Head of caudate nucleus (tissue), 42 donors: ENCODE measurements at regions not wholly inside any gene's neighbourhood (a gene's known extent, or its start where the extent isn't known, plus 50 kb on each side); places are given as distances from the start of the nearest gene placed in this dataset.
"Not testable (repeated sequence)": the region's sequence is repeated elsewhere in the genome, so short reads cannot be mapped to it uniquely, and the experiment has no call there.

Experiments
- DNase-seq, 42 donors: peaks; one replicate each; pipeline versions ENCODE4 v3.0.0 to v3.0.0-alpha.2; 2020 to 2021; ENCODE audit warnings: mixed read lengths in 7 of 42
- intact Hi-C: fragments of 100-400 bp; cut with DNase I; formaldehyde crosslinking; loops from one replicate; pipeline ENCODE4 v1.15.0; 2022

- DNase-seq, result peak; percentile 67 to 95 (median 88)
- intact Hi-C loops, result loop anchor here (10.0 kb wide), 1 partner anchor 146 kb away; the partner anchor contains the start of gene TMEM132B
Measured at GRCh38 chr12:125330645-125331341, 265.6 kb downstream of the AACS start.

DNA sequence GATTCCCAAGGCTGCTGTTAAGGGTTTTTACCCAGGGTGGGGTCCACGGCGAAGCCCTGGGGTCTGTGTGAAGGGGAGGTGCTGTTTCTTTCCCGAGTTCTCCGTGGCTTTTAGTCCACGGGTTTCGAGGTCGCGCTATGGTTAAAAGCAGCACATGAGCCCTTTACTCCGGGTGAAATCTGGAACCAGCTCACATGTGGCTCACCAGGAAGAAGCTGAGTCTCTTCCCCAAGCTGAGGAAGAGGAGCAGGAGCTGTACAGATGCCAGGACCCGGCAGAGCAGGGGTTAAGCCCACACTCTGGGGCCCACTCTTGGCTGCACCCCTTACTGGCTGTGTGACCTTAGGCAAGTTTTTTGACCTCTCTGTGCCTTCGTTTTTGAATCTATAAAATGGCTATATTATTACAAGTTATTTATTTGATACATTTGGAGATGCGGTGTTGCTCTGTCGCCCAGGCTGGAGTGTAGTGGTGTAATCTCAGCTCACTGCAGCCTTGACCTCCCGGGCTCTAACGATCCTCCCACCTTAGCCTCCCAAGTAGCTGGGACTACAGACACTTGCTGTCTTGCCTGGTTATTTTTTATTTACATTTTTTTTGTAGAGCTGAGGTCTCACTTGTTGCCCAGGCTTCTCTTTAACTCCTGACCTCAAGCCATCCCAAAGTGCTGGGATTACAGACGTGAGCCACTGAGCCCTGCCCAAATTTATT lies 266.3 kb downstream of the AACS start:
- DNase-seq, result peak in 5 of 42 donors; percentile 15 to 50 (median 33)
- intact Hi-C loops, result loop anchor here (10.0 kb wide), 1 partner anchor 147 kb away; the partner anchor contains the start of gene TMEM132B

DNA sequence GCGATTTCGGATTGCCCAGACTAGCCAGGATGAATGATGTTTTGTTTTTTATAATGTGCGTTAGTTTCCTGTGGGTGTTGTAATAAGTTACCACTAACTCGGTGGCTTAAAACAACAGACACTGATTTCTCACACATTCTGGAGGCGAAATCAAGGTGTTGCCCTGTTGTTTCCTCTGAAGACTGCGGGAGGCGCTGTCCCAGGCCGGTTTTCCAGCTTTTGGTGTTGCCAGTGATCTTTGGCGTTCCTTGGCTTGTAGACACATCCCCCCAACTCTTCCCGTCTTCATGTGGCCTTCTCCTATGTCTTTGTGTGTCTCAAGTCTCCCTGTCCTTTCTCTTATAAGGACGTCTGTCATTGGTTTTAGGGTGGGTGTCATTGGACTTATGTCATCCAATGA lies 267.7 kb downstream of the AACS start:
- intact Hi-C loops, result loop anchor here (10.0 kb wide), 1 partner anchor 148 kb away; the partner anchor contains the start of gene TMEM132B
- DNase-seq, result no peak

DNA sequence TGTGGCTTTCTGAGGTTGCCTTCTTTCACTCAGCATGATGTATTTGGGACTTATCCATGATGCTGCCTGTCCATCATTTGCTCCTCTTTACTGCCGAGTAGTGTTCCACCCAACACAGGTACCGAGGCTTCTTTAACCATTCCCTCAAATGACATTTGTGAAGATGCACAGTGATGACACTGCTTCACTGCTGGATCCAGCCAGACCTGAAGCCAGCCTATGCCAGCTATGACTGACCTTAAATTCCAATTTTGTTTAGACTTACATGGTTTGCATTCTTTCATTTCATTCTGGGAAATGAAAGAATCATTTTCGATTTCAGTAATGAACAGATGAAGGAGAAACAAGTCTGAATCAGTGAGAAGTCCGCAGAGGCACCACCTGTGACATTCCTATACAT lies 271.0 kb downstream of the AACS start:
- intact Hi-C loops, result loop anchor here (10.0 kb wide), 1 partner anchor 151 kb away; the partner anchor contains the start of gene TMEM132B
- no peak for DNase-seq

DNA sequence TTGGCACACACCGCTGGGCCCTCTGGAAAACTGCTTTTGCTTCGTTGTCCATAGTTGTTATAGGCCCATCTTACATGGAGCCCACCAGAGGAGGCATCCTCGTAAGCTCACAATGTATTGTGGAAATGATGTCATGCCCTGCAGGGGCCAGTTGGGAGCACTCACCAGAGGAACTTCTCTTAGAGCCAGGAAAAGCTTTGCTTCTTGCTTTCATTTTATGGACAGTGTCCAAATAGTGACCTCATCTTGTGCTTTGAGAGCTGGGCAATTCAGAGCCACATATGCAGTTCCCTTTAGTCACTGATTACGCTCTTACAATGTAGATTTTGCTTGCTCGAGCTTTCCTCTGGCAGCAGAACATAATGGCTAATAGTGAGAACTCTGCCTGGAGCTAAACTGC lies 275.6 kb downstream of the AACS start:
- peak in 20 of 42 donors; percentile 11 to 67 (median 32) for DNase-seq
- intact Hi-C loops, result loop anchor here (10.0 kb wide), 1 partner anchor 174 kb away; no protein-coding TSS in a partner anchor

GRCh38 chr12:125341422-125341821 lies 276.2 kb downstream of the AACS start:
- DNase-seq, result no peak
- intact Hi-C loops, result loop anchor here (10.0 kb wide), 1 partner anchor 173 kb away; no protein-coding TSS in a partner anchor

DNA sequence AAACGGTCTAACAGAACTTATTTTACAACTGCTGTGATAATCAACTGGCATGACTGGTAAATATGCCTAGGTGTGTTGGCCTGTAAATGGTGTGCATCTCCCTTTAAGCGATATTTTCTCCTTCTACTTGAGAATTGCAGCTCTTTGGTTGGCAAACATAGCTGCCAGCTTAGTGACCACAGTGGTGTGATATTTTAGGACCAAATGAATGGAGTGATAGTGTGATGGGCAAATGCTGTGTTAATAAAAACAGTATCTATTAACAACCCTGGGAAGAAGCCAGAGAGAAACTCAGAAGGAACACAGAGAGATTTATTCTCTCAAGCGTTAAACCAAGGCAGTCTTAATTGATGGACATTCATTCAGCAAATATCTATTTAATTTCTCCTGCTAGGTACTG lies 278.4 kb downstream of the AACS start:
- DNase-seq, result no peak
- intact Hi-C loops, result loop anchor here (10.0 kb wide), 1 partner anchor 171 kb away; no protein-coding TSS in a partner anchor

- intact Hi-C loops, result loop anchor here (10.0 kb wide), 1 partner anchor 168 kb away; no protein-coding TSS in a partner anchor
- peak in 33 of 42 donors; percentile 19 to 79 (median 50) for DNase-seq
Measured at GRCh38 chr12:125346362-125346761, 281.1 kb downstream of the AACS start.

- intact Hi-C loops, result no loop called here
- no peak for DNase-seq
Measured at GRCh38 chr12:125351788-125352187, 286.6 kb downstream of the AACS start.

DNA sequence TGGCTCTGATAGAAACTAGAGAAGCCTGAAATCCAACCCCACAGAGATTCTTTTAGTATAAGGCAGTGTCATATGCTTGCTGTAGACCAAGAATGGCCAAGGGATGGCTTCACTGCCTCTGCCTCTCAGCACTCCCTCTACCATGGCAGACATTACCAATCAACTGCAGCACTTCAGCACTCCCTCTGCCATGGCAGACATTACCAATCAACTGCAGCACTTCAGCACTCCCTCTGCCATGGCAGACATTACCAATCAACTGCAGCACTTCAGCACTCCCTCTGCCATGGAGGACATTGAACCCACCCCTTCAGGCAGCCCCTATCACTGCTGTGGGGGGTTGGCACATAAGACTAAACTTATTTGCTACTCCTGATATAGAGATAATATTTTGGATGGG lies 287.8 kb downstream of the AACS start:
- DNase-seq, intact Hi-C loops: not testable (repeated sequence)

- intact Hi-C loops, result no loop called here
- DNase-seq, result no peak
Measured at GRCh38 chr12:125353871-125354270, 288.6 kb downstream of the AACS start.

- DNase-seq, result no peak
- intact Hi-C loops, result no loop called here
Measured at GRCh38 chr12:125355614-125356013, 290.4 kb downstream of the AACS start.

GRCh38 chr12:125356111-125356510 lies 290.9 kb downstream of the AACS start:
- intact Hi-C loops, result no loop called here
- no peak for DNase-seq

DNA sequence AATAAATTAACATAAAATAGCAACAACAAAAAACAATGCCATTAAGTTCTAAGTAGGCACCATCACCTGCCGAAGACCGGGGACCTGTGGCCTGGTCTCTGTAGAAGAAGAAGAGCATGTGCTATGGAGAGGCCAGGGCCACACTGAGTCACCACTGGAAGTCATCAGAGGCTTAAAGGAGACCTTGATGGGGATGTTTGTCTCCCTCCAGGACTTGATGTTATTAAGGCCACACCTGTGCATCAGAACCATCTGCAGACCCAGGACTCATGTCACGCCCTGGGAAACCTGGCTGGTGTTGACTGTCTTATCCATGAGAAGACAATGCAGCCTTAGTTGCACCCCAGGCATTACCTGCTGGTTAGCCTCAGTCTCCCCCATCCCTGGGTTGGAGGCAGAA lies 292.3 kb downstream of the AACS start:
- peak in 1 of 42 donors; percentile 31 for DNase-seq
- intact Hi-C loops, result no loop called here

GRCh38 chr12:125360540-125360939 lies 295.3 kb downstream of the AACS start:
- intact Hi-C loops, result no loop called here
- DNase-seq, result no peak

DNA sequence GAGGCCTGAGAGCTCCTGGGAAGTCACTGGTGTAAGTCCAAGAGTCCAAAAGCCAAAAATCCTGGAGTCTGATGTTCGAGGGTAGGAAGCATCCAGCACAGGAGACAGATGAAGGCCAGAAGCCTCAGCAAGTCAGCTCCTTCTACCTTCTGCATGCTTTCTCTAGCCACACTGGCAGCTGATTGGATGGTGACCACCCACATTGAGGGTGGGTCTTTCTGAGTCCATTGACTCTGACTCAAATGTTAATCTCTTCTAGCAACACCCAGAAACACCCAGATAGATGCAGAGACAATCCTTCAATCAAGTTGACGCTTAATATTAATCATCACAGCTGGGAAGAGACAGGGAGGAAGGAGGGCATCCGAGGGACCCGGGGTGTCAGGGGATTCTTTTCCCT lies 305.8 kb downstream of the AACS start:
- intact Hi-C loops, result no loop called here
- DNase-seq, result peak in 2 of 42 donors; percentile 22 to 41

- intact Hi-C loops, result no loop called here
Measured at GRCh38 chr12:125372085-125372484, 306.9 kb downstream of the AACS start.

GRCh38 chr12:125373375-125373774 lies 308.1 kb downstream of the AACS start:
- DNase-seq, result no peak
- intact Hi-C loops, result no loop called here

More at GRCh38 chr12:125372085-125372484, 306.9 kb downstream of the AACS start:
- DNase-seq, result no peak

DNA sequence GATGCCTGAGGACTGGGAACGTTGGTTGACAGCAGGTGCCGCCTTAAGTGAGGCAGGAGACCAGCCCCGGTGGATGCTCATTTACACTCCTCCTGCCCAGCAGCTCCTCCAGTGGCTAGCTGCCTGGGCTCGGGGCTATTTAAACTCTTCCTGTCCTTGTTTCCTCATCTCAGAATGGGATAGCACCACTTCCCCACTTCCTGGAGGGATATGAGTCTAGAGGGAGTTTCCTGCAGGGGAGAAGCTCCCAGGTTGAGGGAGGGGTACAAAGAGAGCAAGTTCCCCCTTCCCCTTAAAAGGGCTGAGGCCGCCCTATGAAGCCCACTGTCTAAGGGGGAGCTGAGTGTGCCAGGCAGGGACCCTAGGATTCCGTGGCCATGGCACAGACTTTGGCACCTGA lies 311.2 kb downstream of the AACS start:
- intact Hi-C loops, result no loop called here
- DNase-seq, result no peak

GRCh38 chr12:125377093-125377492 lies 311.9 kb downstream of the AACS start:
- DNase-seq, result no peak

More at GRCh38 chr12:125377093-125377492, 311.9 kb downstream of the AACS start:
- intact Hi-C loops, result no loop called here
